MCF 10A (cell line): ENCODE measurements at regions not wholly inside any gene's neighbourhood (a gene's known extent, or its start where the extent isn't known, plus 50 kb on each side); places are given as distances from the start of the nearest gene placed in this dataset. TPM values are rescaled to one million over a fixed set of nuclear protein-coding genes. Genes with fewer than 3 reads are reported as not detected.

ENCODE experiments used
- BruUV-seq: library from RNA; stranded (reverse); fragments of 400-500 nt; replicated peaks from 2 replicates; lab custom pipeline; 2021; lab: Mats Ljungman, UMichigan
- CTCF ChIA-PET: fragments of 300-600 bp; sonication (Branson Sonifier 250); formaldehyde crosslinking; extraction: SDS; loops from one replicate; lab custom pipeline; 2021; ENCODE audit warnings: antibody characterized with exemption, inconsistent platforms; lab: Yijun Ruan, JAX
- POLR2A ChIA-PET: fragments of 300-600, 350-650 bp; sonication (Branson Sonifier 250); formaldehyde crosslinking; extraction: SDS; loops from one replicate; lab custom pipeline; 2020; ENCODE audit warnings: antibody characterized with exemption, inconsistent platforms; lab: Yijun Ruan, JAX
- DNase-seq: peaks from one replicate; pipeline ENCODE4 v3.0.0-alpha.2; 2018; ENCODE audit not compliant: unreplicated experiment
- H3K27ac Mint-ChIP-seq: one replicate; pipeline ENCODE4 v1.8.0; 2022; ENCODE audit warnings: mild to moderate bottlenecking, low read depth, mixed read lengths; ENCODE audit not compliant: unreplicated experiment
- H3K27me3 Mint-ChIP-seq: one replicate; pipeline ENCODE4 v1.8.0; 2022; ENCODE audit warnings: mixed read lengths; ENCODE audit not compliant: insufficient read depth, unreplicated experiment
- H3K36me3 Mint-ChIP-seq: one replicate; pipeline ENCODE4 v1.8.0; 2022; ENCODE audit warnings: mild to moderate bottlenecking, moderate library complexity, mixed read lengths; ENCODE audit not compliant: insufficient read depth, unreplicated experiment
- H3K4me1 Mint-ChIP-seq: one replicate; pipeline ENCODE4 v1.8.0; 2022; ENCODE audit warnings: mixed read lengths; ENCODE audit not compliant: insufficient read depth, unreplicated experiment
- H3K4me3 Mint-ChIP-seq: one replicate; pipeline ENCODE4 v1.8.0; 2022; ENCODE audit warnings: mild to moderate bottlenecking, moderate library complexity, mixed read lengths; ENCODE audit not compliant: unreplicated experiment
- H3K9me3 Mint-ChIP-seq: one replicate; pipeline ENCODE4 v1.8.0; 2022; ENCODE audit warnings: mixed read lengths; ENCODE audit not compliant: unreplicated experiment
- CTCF ChIP-seq: fragments of 200-600 bp; IDR thresholded peaks from one replicate; pipeline ENCODE4 v1.8.0; 2022; ENCODE audit warnings: antibody characterized with exemption, mild to moderate bottlenecking; ENCODE audit not compliant: unreplicated experiment
- intact Hi-C: fragments of 100-400 bp; cut with micrococcal nuclease; formaldehyde crosslinking; loops from 2 replicates; pipeline ENCODE4 v1.14.1; 2022
- microRNA-seq: library from miRNA; unstranded; fragments of <30 nt; microRNA quantifications from one replicate; pipeline ENCODE4 v1.2.0, GENCODE V29; 2022

DNA sequence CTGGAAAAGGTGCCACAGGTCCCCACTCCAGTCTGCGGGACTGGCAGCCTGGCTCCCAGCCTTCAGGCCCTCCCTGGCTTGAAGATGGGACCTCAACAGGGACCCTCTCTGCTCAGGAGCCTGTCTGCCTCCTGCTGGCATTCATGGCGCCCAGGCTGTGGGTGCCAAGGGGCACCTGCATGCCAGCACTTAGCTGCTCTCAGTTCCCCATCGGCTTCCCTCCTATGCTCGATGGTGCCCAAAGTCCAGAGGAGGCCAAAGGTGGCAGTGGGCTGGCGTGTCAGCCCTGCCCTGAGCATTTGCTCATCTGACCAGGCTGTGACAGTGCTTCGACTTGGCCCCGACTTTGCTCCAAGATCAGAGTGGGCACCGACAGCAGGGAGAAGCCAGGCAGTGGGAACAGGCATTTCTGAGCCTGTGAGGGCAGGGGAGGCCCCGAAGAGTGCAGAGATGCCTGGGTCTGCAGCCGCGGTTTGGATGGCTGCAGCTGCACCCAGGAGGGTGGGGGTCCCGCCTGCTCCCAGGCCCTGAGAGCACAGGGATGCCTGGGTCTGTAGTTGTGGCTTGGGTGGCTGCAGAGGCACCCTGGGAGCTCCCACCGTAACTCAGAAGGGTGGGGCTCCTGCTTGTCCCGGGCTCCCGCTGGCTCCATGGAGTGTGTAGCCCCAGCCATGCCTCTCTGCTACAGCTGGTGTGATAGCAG, 463.6 kb downstream of the TBC1D22A start:
- H3K4me1 Mint-ChIP-seq: no peaks in the 10 kb centered on the region
- H3K27ac Mint-ChIP-seq: no peak overlapping the region
- no peaks in the 10 kb centered on the region for H3K36me3 Mint-ChIP-seq
- ChIA-PET CTCF (no interaction called here), POLR2A (no interaction called here)
- no peak for DNase-seq
- H3K4me3 Mint-ChIP-seq: no peak overlapping the region
- H3K27me3 Mint-ChIP-seq: peaks cover 15% of the 10 kb centered on the region
- no TSS peak for BruUV-seq
- intact Hi-C loops: no loop called here
- TF ChIP-seq CTCF: no peak
- no peaks in the 10 kb centered on the region for H3K9me3 Mint-ChIP-seq

DNA sequence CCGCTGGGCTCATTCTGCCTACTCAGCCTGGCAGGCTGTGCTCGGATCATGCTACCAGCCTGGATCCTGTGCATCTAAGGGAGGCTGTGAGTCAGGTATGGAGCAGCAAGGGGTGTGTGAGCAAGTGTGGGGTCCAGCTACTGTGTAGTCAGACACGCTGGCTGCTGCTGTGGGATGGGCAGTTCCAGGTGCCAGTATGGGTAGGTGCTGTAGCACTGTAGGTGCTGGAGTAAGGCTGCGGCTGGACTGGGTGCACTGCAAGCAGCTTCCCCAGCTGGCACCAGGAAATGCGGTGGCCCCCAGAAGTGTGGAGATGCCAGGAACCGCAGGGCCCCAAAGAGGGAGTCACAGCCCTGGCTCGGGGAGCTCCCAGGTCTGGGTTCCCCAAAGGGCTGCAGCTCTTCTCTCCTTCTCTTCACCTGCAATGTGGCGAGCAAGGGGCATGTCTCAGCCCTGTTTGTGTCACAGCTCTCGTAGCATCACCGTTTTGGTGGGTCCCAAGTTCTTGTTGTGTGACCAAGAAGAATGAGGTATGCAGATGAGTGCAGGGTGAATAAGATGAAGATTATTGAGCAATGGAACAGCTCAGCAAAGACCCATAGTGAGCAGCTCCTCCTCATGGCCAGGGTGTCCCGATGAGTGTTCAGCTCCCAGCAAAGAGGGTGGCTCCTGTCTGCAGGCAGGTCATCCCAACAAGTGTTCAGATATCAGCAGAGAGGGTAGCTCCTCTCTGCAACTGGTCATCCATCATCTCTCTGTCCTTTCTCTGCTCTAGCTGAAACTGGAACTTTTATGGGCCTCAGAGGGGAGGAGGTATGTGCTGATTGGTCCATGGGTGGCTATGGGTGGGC, 462.9 kb downstream of the TBC1D22A start:
- H3K36me3 Mint-ChIP-seq: no peaks in the 10 kb centered on the region
- H3K9me3 Mint-ChIP-seq: no peaks in the 10 kb centered on the region
- H3K27ac Mint-ChIP-seq: no peak overlapping the region
- intact Hi-C loops: no loop called here
- ChIA-PET POLR2A (no interaction called here), CTCF (interaction anchor here (0.6 kb wide), 1 partner anchor 104 kb away, joined by 5 read pairs; no protein-coding TSS in a partner anchor)
- no peak for TF ChIP-seq CTCF
- H3K4me3 Mint-ChIP-seq: no peak overlapping the region
- DNase-seq: no peak
- peaks cover 15% of the 10 kb centered on the region for H3K27me3 Mint-ChIP-seq
- no TSS peak for BruUV-seq
- no peaks in the 10 kb centered on the region for H3K4me1 Mint-ChIP-seq

Small RNA genes in the stretch of these regions (microRNA-seq; reads per million reads assigned to microRNA genes)
- gene MIR3201: not detected
- gene MIR3667: not detected
- gene MIR4535: not detected
